Hematopoietic multipotent progenitor cell treated with erythropoietin and hydrocortisone succinate and interleukin-3 and kit ligand, for 17 days (in vitro differentiated cells): ENCODE measurements at regions not wholly inside any gene's neighbourhood (a gene's known extent, or its start where the extent isn't known, plus 50 kb on each side); places are given as distances from the start of the nearest gene placed in this dataset.
"Not testable (repeated sequence)": the region's sequence is repeated elsewhere in the genome, so short reads cannot be mapped to it uniquely, and the experiment has no call there.

ENCODE experiments used
- DNase-seq: peaks from one replicate; pipeline ENCODE4 v3.0.0-alpha.2; 2015; ENCODE audit warnings: low spot score

- DNase-seq = not testable (repeated sequence)
Measured at GRCh38 chr1:157368941-157369340, 183.4 kb downstream of the FCRL5 start.

- DNase-seq = no peak
Measured at GRCh38 chr1:157368363-157368762, 184.0 kb downstream of the FCRL5 start.

- no peak for DNase-seq
Measured at GRCh38 chr1:157367870-157368269, 184.4 kb downstream of the FCRL5 start.

DNA sequence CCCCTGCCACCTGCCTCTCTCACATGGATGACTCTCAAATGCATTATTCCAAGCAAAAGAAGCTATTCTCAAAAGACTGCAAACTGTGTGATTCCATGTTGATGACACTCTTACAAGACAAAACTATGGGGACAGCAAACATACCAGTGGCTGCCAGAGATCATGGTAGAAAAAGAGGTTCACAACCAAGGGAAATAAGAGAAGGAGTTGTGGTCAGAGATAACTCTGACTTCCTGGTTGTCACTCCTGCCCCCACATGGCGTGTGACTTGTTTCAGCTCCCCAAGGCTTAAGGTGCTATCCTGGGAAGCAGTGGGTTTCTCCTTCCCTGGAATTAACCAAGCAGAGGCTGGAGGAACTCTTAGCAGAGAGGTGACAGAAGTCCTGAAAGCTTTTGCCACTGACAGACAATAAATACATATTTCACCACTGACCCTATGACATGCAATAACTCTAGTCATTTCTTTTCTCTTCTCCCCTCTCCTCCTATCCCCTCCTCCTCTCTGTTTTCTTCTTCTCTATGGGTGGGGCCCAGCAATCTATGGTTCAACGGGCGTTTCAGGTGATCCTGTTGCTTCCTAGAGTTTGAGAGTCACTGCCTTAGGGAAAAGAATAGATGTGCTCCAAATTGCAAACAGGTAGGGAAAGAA is 185.1 kb downstream of the FCRL5 start:
- no peak for DNase-seq

DNA sequence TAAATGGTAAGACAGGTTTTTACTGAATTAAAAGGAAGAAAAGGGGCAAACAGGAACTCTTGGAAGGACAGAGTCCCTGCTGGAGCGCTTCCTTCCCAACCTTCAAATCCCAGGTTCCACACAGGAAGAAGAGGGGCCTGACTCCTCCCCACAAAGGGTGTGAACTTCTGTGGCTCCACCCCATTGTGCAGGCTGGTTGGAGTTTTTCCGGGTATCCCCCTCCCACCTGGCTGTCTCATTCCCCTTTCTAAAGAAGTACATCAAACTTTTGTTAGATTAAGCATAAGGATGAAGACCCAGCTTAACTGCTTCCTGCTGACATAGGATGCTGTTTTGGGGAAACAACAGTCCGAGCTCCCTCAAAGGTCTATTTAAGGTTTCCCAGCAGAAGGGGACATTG is 187.7 kb downstream of the FCRL5 start:
- no peak for DNase-seq

GRCh38 chr1:157363660-157364140 is 188.6 kb downstream of the FCRL5 start:
- peak; percentile 51 for DNase-seq

- DNase-seq = no peak
Measured at GRCh38 chr1:157360023-157360390, 192.3 kb downstream of the FCRL5 start.

DNA sequence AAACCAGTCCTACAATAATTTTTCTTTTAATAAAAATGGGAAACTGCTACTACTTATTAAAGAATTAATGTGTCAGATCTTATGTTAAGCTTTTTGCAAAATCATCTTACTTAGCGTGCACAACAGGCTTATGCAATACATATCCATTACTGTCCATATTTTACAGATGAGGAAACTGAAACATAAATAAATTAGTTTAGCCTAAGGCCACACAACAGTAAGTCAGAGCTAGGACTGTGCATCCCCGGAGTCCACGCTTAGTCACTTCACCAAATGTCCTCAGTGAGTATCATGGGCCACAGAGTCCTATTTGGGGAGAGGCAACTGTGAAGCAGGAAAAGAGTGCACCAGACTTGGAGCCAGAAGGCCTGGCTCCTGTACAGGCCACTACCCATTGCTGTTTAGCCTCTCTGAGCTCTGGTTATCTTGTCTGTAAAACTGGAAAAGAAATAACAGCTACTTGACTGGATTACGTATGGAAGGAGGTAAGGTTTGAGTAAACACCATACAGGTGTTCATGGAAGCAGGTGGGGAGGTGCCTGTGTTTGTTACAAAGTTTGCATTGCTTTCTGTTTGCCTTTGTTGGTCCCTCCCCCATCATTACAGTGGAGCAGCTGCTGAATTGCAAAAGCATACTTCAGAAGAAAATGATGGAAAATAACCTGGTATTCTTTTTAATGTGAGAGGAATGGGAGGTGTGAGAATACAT is 192.8 kb downstream of the FCRL5 start:
- no peak for DNase-seq

- DNase-seq = no peak
Measured at GRCh38 chr1:157357111-157357510, 195.2 kb downstream of the FCRL5 start.

- no peak for DNase-seq
Measured at GRCh38 chr1:157356601-157357000, 195.7 kb downstream of the FCRL5 start.

- DNase-seq = no peak
Measured at GRCh38 chr1:157353546-157353945, 198.8 kb downstream of the FCRL5 start.

DNA sequence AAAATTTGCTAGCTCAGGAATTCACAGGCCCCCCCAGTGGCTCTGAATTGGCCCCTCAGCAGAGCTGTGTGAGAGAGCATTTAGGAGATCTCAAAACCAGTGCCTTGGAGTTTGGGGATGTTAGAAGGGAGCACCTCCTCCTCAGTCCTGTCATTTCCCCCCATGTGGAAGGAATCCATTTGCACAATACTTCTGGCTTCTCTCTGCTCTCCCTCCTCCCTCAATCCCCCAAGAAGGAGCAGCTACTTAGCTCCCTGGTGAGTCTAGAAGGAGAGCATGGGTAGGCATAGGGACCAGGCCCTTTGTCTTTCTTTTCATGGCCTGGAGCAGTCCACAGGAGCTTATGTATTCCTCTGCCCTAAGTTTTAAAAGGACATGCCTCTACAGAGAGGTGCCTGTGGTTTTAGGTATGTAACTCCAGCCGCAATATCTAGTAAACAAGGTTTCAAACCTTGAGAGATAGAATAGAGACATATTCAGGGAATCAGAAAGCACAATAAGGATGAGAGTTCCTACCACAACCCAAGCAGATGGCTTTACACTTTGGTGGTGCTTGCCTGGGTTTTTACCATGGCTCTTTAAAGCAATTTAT is 199.4 kb downstream of the FCRL5 start:
- no peak for DNase-seq

- no peak for DNase-seq
Measured at GRCh38 chr1:157352216-157352615, 200.1 kb downstream of the FCRL5 start.

DNA sequence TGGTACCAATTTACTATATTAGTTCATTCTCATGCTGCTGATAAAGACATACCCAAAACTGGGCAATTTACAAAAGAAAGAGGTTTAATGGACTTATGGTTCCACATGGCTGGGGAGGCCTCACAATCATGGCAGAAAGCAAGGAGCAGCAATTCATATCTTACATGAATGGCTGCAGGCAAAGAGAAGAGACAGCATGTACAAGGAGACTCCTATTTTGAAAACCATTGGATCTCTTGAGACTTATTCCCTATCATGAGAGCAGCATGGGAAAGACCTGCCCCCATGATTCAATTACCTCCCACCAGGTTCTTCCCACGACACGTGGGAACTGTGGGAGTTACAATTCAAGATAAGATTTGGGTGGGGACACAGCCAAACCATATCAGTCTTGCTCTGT is 200.5 kb downstream of the FCRL5 start:
- not testable (repeated sequence) for DNase-seq

DNA sequence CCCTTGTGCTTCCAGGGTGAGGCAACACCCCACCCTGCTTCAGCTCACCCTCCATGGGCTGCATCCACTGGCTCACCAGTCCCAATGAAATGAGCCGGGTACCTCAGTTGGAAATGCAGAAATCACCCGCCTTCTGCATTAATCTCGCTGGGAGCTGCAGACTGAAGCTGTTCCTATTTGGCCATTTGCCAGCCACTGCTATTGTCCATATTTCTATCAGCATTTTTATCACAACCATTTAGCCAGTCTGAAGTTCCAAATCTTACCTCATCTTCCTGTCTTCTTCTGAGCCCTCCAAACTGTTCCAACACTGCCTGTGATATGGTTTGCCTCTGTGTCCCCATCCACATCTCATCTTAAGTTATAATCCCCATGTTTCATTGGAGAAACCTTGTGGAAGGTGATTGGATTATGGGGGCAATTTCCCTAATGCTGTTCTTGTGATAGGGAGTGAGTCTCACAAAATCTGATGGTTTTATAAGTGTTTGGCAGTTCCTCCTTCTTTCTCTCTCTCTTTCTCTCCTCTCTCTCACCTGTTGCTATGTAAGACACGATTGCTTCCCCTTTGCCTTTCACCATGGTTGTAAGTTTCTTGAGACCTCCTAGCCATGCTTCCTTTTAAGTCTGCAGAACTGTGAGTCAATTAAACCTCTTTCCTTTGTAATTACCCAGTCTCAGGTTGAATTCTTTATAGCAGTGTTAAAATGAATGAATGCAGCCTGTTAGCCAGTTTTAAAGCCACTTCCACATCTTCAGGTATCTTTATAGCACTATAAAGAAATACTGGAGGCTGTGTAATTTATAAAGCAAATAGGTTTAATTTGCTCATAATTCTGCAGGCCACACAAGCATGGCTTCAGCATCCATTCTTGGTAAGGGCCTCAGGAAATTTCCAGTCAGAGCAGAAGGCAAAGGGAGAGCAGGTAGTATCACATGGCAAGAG is 203.5 kb downstream of the FCRL5 start:
- DNase-seq = no peak

DNA sequence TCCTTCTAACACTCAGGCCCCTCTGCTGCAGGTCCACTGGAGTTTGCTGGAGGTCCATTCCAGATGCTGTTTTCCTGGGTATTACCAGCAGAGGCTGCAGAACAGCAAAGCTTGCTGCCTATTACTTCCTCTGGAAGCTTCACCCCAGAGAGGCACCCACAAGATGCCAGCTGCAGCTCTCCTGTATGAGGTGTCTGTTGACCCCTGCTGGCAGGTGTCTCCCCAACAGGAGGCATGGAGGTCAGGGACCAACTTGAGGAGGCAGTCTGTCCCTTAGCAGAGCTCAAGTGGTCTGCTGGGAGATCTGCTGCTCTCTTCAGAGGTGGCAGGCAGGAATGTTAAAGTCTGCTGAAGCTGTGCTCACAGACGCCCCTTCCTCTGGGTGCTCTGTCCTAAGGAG is 204.8 kb downstream of the FCRL5 start:
- DNase-seq = peak; percentile 54

- DNase-seq = not testable (repeated sequence)
Measured at GRCh38 chr1:157337785-157338184, 199.6 kb upstream of the ETV3 start.

DNA sequence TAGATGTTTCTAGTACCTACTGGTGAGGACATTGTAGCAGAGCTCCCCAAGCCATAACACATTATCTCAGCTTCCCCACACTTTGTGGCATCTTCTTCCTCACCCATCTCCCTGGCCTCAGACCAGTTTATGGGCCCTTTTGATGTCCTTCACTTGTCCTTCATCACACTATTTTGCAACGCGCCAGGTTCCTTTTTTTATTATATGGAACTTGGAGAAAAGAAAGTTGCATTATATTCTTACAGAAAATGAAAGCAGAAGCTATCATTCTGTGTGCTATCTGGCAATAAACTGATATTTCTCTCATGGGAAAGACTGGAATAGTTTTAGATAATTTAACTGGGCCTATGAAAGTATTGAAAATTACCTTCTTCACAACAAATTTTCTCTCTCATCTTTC is 196.9 kb upstream of the ETV3 start:
- no peak for DNase-seq

GRCh38 chr1:157334041-157334440 is 195.8 kb upstream of the ETV3 start:
- no peak for DNase-seq

GRCh38 chr1:157330177-157330576 is 192.0 kb upstream of the ETV3 start:
- DNase-seq = not testable (repeated sequence)

DNA sequence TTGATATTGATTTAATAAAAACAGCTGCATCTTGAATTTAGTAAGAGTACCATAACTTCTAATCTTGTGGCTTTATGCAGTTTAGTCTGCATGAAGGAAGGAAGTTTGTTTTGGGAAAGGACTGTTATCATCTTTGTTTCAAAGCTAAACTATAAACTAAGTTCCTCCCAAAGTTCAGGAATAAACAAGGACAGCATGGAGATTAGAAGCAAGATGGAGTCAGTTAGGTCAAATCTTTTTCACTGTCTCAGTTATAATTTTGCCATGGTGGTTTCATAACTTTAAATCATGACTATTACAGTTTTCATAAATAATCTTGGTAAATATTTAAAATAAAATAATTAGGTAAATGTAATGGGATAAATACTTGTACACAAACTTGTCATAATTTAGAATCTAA is 189.9 kb upstream of the ETV3 start:
- DNase-seq = not testable (repeated sequence)

DNA sequence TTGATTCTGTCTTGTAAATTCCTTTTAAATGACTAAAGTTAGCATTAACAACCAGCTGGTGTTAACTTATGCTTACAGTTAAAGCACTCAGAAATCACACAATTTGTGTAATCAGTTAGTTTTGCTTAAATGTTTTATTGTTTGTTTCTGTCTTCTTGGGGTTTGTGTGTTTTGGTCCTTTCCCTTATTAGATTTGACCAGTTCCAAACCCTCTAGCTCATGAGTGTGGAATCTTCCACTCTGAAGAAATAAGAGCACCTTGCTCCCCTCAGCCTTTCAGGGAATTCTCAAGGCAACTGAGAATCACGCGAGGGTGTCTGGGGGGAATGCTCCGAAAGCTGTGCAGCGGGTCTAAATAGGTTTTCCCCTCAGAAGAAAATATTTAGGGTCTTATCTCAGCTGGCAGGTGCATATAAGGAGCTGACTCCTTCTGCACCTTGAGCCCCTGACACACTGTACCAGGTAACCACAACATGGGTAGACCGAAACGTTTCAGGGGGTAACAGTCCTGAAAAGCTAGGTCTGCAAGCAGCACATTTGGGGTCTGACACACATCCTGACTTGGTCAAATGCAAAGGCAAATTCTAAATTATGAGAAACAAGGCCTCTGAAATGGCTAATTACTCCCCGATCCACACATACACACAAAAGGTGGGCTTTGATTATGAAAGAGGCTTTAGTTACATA is 188.1 kb upstream of the ETV3 start:
- DNase-seq = no peak
